Embryonic facial prominence (tissue), 1 donor: ENCODE measurements at regions not wholly inside any gene's neighbourhood (a gene's known extent, or its start where the extent isn't known, plus 50 kb on each side); places are given as distances from the start of the nearest gene placed in this dataset.

Source experiments
- DNase-seq: peaks from one replicate; pipeline ENCODE4 v3.0.0-alpha.2; 2016; ENCODE audit errors: extremely low spot score

GRCh38 chr5:148708854-148709253 lies 54.5 kb upstream of the HTR4 start:
- no peak for DNase-seq

DNA sequence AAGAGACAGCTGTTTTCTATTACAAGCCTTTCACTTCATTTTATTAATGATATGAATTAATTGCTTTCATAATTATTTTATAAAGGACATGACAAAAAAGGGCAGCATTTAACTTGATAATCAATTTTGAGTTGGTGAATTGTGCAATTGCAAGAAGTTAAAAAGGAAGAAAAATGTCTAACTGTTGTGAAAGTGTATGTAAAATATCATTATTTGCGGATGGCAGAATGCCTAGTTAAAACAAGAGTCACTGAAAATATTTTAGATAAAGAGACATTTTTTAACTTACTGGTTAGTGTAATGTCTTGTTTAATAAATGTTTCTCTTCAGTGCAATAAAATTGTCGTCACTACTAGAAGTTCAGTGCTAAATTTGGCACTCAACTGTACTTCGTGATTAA lies 57.6 kb upstream of the HTR4 start:
- DNase-seq = no peak

GRCh38 chr5:148713735-148714508 lies 59.6 kb upstream of the HTR4 start:
- DNase-seq = no peak

DNA sequence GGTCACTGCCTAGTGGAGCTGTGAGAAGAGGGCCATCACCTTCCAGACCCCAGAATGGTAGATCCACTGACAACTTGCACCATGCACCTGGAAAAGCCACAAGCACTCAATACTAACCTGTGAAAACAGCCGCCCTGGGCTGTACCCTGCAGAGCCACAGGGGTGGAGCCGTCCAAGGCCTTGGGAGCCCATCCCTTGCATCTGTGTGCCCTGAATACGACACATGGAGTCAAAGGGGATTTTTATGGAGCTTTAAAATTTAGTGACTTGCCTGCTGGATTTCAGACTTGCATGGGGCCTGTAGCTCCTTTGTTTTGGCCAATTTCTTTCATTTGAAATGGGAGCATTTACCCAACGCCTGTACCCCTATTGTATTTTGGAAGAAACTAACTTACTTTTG lies 62.4 kb upstream of the HTR4 start:
- no peak for DNase-seq

DNA sequence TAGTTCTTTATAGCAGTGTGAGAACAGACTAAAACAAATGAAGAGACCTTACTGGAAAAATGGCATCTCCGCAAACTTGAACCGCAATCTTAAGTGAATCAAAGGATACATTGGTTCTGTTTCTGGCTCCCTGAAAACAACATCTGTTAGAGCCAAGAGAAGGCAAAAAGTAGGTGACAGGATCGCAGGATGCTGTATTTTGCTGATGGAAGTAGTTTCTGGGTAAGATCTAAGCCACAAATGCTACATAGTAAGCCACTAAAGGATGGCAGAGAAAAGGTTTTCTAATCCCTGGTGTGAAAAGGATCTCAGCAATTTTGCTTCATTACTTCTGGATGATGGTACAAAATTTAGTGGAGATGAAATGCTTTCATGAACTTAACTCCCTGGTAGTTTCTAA lies 63.3 kb upstream of the HTR4 start:
- DNase-seq = no peak

DNA sequence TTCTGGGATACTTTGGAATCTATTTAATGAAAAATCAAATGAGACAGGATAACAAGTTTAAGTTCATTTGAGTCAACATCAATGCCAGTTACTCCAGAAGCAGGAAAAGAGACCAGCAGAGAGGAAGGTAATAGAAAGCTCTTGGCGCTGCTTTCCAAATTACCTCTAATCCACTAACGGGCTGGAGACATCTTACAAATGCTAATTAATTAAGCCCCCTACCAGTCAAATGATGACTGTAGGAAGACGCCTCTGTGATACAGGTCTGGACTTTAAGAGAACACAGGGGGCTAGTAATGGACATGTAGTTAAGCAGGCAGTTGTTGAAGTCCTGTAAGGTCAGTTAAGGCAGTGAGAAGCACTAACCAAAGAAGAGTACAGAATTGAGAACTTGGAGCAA lies 65.3 kb upstream of the HTR4 start:
- no peak for DNase-seq

GRCh38 chr5:148720257-148720656 lies 65.9 kb upstream of the HTR4 start:
- DNase-seq = no peak

- no peak for DNase-seq
These were observed 68.8 kb upstream of the HTR4 start for GRCh38 chr5:148723143-148723542.

DNA sequence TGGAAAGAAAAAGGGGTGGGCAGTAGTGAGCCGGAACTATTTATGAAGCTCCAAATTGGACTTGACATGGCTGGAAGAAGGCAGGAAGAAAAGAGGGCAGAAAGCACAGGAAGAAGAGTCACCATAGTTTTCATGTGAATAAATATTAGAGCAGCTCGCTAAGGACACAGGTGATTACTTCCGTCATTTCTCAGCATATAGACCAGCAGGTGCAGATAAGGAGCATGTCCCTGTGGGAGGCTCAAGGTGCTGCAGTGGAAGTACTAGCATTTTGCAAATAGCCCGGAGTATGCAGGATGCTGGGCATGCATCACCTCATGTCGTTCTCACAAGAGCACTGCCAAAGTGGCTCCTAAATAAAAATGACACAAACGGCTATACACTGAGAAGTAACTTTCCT lies 71.3 kb upstream of the HTR4 start:
- no peak for DNase-seq

- no peak for DNase-seq
These were observed 74.9 kb upstream of the HTR4 start for GRCh38 chr5:148729182-148729581.

DNA sequence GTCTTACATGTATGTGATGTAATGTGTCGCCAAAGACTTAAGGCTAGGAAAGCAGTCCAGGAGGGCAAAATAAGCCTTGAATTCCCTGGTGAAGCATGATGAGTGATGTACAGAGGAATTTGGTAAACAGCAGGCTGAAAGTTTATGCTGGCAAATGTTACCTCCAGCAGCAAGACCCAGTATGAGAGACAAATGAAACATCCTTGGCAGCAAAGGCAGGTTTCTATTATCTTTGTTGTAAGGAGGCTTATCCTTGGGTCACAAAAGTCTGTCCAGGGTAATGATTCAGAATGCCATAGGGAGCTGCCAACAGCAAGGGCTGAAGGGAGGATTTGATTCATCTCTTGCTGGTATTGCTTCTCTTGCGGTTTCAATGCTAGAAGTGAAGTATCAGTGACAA lies 75.9 kb upstream of the HTR4 start:
- DNase-seq = no peak

DNA sequence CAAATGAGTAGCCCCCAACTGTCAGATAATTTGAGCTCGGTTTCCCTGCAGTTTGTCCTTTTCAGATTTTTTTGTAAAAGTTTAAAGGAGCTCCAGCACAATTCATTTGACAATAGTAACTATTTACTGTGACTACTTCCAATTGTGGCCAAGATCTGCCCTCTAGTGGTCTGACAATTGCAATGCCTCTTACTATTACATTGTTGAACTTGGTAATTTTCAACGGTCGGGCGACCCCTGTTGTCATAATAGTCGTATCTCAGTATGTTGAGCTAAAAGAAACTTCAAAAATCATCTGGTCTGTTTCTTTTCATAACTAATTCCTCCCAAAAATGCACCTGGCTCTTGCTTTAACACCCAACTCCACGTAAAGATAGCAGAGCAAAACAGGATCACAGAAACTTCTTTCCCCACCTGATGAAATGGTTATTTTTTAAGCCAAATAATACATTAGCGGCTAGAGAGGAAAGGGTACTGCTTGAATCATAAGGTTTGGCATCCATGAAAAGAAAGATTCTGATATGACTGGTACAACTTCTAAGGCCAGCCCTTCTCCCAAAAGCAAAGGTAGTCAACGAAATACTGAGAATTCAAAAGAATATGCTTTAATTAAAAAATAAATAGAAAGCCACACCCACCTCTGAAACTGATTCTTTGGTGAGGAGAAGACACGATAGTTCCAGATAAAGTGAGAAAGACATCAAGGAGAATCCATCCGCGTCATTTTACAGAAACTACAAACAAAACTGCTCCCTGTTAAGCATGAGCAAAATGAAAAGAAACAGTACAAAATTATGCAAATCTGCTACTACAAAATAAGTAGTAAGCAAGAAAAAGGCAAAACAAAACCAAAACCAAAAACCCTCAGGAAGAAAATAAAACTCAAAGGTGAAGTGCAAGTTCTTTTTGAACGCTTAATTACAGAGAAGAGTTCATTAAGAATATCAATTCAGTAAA lies 76.9 kb upstream of the HTR4 start:
- peak; percentile 84 for DNase-seq

DNA sequence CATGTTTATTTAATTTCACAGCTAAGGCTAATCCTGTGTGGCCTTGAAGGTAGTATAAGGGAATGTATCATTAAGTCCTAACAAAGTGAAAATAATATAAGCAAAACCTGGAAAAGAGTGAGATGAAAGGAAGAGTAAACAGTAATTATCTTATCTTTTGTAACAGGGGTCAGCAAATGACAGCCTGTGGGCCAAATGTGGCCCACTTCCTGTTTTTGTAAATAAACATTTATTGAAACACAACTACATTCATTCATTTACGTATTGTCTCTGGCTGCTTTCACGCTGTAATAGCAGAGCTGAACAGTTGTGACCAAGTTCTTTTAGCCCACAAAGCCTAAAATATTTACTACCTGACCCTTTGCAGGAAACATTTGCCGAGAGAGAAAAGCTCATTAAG lies 78.4 kb upstream of the HTR4 start:
- DNase-seq = no peak

- DNase-seq = peak; percentile 30
These were observed 79.5 kb upstream of the HTR4 start for GRCh38 chr5:148733601-148734438.

GRCh38 chr5:148734518-148734917 lies 80.2 kb upstream of the HTR4 start:
- no peak for DNase-seq

- DNase-seq = no peak
These were observed 81.0 kb upstream of the HTR4 start for GRCh38 chr5:148735301-148735835.

- DNase-seq = no peak
These were observed 84.7 kb upstream of the HTR4 start for GRCh38 chr5:148739023-148739422.

GRCh38 chr5:148739524-148739923 lies 85.2 kb upstream of the HTR4 start:
- no peak for DNase-seq

DNA sequence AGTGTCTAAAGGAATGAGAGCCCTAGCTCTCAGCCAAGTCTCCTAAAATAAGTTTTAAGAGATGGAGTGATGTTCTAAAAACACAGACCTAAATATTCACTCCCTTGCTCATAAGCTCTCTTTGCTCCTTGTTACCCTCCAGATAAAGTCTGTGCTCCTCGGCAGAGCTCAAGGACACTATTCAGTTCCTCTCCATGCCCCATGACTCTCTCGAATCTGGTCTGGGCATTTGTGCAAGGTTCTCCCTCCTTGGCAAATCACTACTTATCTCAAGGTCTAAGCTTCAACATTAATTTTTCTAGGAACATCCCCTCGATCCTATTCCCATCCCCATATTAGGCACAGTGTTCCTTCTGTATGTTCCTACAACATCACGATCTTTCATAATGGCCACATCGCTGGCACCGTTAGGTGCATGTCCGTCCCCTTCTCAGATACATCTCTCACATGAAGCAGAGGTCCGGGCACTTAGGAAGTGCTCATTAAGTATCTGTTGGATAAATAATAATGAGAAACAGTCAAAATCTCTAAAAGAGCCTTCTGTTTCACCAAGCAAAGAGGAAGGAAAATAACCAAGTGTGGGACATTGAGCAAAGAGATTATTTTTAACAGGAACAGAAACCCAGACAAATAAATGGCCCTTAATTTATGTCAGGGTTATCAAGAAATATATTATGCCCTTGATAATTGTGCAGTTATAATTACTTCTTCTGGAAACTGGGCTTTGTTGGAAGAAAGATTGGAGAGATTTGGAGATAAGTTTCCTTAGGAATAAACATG lies 85.9 kb upstream of the HTR4 start:
- DNase-seq = no peak

DNA sequence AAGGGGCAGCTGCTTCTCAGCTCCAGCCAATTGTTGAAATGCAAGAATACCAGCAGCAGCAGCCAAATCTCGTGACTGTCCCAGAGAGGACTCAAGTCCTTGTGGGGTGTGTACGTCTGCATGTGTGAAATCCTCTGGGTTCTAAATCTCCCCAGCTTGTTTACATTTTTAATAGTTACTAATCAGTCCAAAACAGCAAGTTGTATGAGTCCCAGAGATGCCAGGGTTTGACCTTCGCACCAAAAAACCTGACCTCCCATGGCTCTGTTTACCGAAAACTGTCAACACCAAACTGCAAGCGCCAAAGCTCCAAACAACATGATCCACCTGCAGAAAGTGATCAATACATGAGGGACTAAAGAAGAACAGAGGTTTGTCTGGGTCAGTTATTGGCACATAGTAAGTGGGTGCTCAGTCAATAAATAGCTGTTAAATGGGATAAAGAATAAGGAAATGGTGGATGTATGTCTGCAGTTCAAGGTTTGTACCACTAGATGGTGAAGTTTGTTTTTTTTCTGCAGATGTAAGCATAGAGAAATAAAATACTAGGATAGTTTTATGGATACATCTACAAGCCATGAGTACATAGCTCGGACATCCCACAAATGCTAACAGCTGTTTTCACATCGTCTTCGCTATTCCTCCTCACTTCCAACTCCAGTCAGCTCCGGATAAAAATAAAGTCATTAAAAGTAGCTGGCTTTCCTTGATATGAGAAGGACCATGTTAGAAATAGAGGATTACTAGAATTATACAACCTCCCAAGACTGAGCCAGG lies 85.3 kb upstream of the ADRB2 start:
- peak; percentile 16 for DNase-seq
